Heart left ventricle (tissue), 13 donors: ENCODE measurements at regions not wholly inside any gene's neighbourhood (a gene's known extent, or its start where the extent isn't known, plus 50 kb on each side); places are given as distances from the start of the nearest gene placed in this dataset.

Experiments used
- CTCF ChIP-seq, 12 donors: fragments of 200-600 bp; sonication (generic) in 4 of 12; IDR thresholded peaks; one replicate each; pipeline versions ENCODE4 v1.5.0 to v1.8.0; 2018 to 2022; ENCODE audit warnings: antibody characterized with exemption in 12 of 12, mild to moderate bottlenecking in 5 of 12
- POLR2A ChIP-seq, 2 donors: fragments of 450-650 bp; IDR thresholded peaks; one replicate each; pipeline ENCODE4 v1.6.1; 2017; ENCODE audit warnings: antibody characterized with exemption in 2 of 2, mild to moderate bottlenecking in 2 of 2, moderate library complexity in 2 of 2
- donor health status: ischemic (EF 13 %, LVEDD 7.1; RV severe dilation, severe dysfunction).
- donor health status: DM: no; HTN: yes; CAD: no.
- donor health status: DM: no; HTN: no; CAD: no.
- donor health status: ischemic (EF 25% LVEDD 6.9; RV normal size, moderate dysfunction).
- donor health status: ischemic (EF 25% LVEDD 5.7; RV mildly dilated, moderate dysfunction).
- donor health status: ischemic (EF 35%, LVEDD 5.7; RV mildly dilated, moderate dysfunction).
- donor health status: nonischemic (EF 11% LVEDD 7.7; RV severe dilation, severe dysfunction).
- donor health status: DM: yes; HTN: yes; CAD: no.
- donor health status: PGD.
- donor health status: ischemic (EF 29% LVEDD 5.4; RV normal size, mild dysfunction).
- donor health status: nonischemic (EF 23%, LVEDD 6.1; RV moderate dilation, normal function).

DNA sequence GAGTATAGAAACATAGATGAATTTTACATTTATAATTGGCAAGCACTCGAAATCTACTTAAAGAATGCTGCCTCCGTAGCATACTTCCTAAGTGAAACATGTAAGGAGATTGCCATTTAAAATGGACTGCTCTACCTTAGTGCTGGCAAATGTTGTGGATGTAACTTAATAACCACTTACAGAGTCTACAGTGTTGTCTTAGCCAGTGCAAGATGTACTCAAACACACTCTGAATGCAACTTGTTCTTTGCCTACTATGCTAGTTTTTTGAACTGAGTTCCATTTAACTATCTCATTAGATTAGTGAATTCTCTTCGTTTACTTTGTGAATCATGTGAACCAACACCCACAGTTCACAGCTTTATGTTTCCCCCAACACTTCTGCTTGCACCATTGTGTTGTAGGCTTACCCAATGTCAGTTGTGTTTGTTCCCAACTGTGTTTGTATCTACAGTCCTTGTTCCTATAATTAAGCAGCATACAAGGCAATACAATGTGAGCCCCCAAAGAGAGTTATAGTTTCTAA, 345.5 kb upstream of the LYPLAL1 start:
- no peak for TF ChIP-seq CTCF (IDR thresholded peaks at IDR 0.05)
- no peak for TF ChIP-seq POLR2A (IDR thresholded peaks at IDR 0.05)
